Kidney glomerular epithelial cell (primary cell): ENCODE measurements at regions not wholly inside any gene's neighbourhood (a gene's known extent, or its start where the extent isn't known, plus 50 kb on each side); places are given as distances from the start of the nearest gene placed in this dataset.

Source experiments
- DNase-seq: peaks from one replicate; lab custom pipeline; 2025; lab: John Stamatoyannopoulos, UW

- DNase-seq, result no peak
These were observed 50.6 kb upstream of the MRPS6 start for GRCh38 chr21:34022627-34023335.

DNA sequence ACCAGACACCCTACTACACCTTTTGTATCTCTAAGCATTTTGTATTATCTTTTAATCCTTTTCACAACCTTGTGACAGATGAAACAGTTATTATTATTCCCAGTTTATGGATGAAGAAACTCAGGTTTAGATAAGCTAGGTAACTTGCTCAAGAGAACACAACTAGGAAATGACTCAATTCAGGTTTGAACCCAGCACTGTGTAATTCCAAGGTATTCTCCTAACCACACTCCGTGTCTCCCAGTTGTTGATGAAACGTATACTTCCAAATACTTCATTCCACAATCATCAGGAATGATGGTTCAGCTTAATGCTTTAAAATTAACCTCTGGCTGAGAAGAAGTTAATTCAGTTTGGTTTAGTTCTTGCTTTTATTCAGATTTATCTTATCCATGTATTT, 51.7 kb upstream of the MRPS6 start:
- no peak for DNase-seq

GRCh38 chr21:34020983-34021553, 52.3 kb upstream of the MRPS6 start:
- no peak for DNase-seq

- DNase-seq, result no peak
These were observed 53.2 kb upstream of the MRPS6 start for GRCh38 chr21:34020005-34020847.

GRCh38 chr21:34019402-34019801, 54.0 kb upstream of the MRPS6 start:
- no peak for DNase-seq

GRCh38 chr21:34018910-34019309, 54.5 kb upstream of the MRPS6 start:
- no peak for DNase-seq

- DNase-seq, result no peak
These were observed 55.2 kb upstream of the MRPS6 start for GRCh38 chr21:34018185-34018584.

DNA sequence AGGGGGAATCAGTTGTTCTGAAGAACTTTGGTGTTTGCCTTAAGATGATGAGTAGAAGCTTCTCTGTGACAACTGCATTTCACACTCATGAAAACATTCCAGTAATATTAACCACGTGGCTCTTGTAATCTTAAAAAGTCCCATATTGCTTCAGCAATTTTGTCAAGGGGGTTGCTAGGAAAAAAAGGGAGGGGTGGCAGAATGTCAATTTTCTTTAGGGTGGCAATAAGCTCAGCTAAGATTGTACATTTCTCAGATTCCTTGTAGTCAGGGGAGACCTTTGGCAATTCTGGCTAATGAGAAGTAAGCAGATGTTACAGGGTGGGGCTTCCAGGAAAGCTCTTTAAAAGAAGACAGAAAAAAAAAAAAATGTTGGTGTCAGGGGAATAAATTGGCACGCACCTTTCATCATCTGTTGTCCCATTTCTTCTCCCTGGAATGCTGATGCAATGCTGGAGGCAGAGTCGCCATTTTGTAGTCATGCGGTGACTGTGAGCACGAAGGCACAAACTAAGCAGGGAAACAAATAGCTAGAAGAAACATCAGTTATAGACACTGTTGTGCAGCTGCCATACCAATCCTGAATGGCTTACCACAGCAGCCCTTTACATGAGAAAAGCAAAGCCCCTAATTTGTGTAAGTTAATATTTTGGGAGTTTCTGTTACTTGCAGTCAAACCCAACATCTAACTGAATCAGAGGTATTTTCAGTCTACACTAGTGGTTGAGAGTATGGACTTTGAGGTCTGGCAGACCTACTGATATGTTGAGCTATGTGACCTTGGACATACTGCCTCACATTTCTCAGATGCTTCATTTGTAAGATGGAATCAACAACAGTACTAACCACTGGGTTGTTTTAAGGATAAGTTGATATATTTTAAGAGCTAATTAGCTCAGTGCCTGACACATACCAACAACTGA, 56.1 kb upstream of the MRPS6 start:
- DNase-seq, result no peak

DNA sequence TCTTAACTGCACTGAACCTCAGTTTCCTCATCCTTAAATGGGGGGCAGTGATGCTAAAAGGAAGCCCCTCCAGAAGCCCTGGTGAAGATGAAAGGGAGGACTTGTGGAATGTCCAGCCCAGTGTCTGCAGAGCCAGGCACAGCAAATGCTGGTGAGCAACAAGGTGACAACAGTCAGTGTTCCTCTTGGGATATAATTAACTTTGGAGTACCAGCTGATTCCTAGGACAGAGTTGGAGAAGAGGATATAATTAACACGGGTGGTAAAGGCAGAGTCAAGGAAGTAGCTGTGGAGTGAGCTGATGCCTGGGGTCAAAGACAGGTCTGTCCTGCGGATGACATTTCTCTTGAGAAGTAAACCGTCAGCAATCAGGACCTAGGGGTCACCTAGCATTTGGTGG, 60.7 kb upstream of the MRPS6 start:
- no peak for DNase-seq

GRCh38 chr21:34011660-34012059, 61.7 kb upstream of the MRPS6 start:
- DNase-seq, result no peak

DNA sequence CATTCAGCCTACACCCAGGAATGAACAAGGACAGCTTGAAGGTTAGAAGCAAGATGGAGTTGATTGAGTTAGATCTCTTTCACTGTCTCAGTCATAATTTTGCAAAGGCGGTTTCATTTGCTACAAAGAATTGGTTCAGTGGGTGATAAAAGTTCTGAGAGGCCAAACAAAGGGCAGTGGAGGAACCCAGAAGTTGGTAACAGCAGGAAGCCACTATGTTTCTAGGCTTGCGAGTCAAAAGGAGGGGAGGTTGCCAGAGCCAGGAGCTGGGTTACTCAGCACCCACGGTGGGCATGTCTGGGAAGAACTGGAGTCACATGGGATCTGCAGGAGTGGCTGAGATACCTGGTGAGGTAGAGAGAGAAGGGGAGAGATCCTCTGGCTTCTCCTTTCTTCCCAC, 64.2 kb upstream of the MRPS6 start:
- no peak for DNase-seq

- no peak for DNase-seq
These were observed 64.8 kb upstream of the MRPS6 start for GRCh38 chr21:34008618-34009017.

DNA sequence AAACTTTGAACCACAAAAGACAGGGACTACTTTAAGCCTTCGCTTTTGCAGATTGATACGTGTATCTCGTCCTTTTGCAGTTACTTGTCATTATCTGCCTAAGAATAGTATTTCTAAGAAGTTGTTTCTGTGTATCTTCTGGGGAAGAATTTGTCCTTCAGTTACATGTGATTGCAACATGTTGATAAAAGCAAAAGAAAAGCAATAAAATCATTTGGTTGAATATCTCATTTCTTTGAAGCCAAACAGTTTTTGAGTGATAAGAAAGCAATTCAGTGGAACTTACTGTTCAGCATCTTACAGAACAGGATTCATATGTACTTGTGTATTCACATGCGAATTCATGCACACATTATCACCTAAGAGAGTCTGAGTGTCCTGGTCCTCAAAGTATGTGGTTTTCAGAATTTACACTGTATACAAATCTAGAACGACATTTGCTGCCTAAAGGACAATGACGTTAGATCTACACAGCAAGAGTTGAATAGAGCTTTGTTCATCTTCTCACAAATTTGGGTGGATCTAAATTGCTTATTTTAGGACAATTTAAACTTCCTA, 66.7 kb upstream of the MRPS6 start:
- no peak for DNase-seq

- no peak for DNase-seq
These were observed 68.4 kb upstream of the MRPS6 start for GRCh38 chr21:34004974-34005373.

DNA sequence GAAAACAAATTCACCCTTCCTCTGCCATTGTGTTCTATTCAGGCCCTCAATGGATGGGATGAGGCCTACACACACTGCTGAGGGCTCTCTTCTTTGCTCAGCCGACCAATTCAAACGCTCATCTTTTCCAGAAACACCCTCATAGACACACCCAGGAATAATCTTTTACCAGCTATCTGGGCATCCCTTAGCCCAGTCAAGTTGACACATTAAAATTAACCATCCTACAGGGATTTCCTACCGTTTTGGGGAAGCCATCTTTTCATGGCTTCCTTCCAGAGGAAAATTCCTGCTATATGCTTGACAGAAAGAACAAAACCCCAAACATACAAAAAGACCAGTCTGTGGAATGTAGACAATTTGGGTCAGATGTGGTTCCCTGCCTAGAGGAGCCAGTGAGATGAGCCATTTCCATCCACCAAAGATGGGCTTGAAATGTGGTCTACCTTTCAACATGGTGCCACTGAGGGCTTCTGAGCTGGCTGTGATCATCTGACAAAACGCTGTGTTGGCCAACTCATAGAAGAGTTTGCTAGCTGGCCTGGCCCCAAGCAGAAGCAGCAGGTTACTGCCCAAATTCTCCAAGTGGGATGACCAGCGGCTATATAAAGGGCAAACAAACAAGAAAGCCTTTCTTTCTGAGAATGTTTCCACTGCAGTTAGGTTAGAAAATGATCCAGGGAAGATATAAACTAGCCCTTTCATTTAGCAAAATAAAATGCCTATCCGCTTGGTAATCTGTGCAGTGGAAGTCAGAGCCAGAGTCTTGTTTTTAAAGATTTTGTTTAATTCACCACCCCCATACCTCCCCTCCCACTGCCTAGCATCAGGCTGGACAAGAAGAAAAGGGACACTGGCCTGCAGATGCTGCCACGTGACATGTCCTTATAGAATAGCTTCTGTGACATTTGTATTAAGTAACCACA, 69.1 kb upstream of the MRPS6 start:
- no peak for DNase-seq

DNA sequence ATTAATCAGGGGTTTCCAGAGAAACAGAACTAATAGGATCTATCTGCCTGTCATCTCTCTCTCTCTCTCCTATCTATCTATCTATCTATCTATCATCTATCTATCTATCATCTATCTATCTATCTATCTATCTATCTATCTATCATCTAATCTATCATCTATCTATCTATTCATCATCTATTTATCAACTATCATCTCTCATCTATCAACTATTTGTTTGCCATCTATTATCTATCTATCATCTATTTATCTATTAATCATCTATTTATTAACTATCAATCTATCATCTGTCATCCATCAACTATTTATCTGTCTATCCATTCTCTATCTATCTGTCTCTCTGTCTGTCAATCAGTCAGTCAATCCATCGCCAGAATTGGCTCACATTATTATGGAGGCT, 70.0 kb upstream of the MRPS6 start:
- DNase-seq, result no peak

- DNase-seq, result no peak
These were observed 73.0 kb upstream of the MRPS6 start for GRCh38 chr21:34000375-34000774.

DNA sequence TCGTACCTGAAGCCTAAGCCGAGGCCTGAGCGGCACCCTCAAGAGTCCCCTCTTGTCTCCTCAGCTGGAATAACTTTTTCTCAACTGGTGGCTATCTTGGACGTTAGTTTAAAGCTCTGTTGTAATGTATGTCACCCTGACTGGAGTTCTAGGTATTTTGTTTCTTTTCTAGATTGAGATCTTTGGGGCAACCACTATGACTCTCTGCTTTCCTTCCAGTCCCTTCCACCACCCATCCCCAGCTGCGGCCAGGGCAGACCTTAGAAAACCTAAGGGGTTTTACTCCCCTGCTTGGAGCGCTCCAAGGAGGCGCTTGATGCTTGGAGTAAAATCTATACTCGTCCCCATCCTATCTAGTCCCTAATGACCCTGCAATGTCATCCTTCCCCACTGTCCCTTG, 74.6 kb upstream of the MRPS6 start:
- DNase-seq, result no peak

DNA sequence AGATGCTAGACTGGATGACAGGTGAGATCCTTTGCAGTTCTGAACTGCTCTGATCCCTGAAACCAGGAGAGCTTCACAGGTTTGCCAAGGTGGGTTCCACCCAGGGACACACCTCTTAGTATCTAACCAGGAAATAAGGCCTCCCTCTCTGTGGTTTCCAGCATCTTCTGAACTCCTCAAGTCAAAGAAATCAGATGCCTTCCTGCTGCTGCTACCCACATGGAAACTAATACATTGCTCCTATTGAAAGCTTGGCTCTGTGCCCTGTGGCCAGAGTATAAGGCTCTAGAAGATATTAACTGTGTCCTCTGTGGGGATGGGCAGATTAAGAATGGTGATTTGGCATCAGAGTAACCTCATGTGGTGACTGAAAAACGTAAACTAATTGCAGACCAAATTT, 75.0 kb upstream of the MRPS6 start:
- DNase-seq, result no peak

DNA sequence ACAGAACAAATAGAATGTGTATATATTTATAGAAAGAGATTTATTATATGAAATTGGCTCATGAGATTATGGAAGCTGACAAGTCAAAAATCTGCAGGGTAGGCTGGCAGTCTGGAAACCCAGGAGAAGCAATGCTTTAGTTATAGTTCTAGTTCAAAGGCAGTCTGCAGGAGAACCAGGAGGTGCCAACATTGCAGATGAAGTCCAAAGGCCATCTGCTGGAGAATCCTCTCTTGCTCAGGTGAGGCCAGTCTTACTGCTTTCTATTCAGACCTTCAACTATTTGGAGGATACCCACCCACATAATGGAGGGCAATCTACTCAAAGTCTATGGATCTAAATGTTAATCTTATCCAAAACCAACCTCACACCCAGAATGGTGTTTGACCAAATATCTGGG, 75.9 kb upstream of the MRPS6 start:
- no peak for DNase-seq

- DNase-seq, result no peak
These were observed 78.8 kb upstream of the ATP5PO start for GRCh38 chr21:33994373-33994772.
